Transverse colon (tissue), 4 donors: ENCODE measurements at regions not wholly inside any gene's neighbourhood (a gene's known extent, or its start where the extent isn't known, plus 50 kb on each side); places are given as distances from the start of the nearest gene placed in this dataset.

ENCODE experiments used
- EP300 ChIP-seq: sonication (generic); formaldehyde crosslinking; IDR thresholded peaks from one replicate; pipeline ENCODE4 v1.6.1; 2017; ENCODE audit warnings: antibody characterized with exemption, low read depth
- POLR2A ChIP-seq: fragments of 450-650 bp; IDR thresholded peaks from one replicate; pipeline ENCODE4 v1.6.1; 2016; ENCODE audit warnings: antibody characterized with exemption, mild to moderate bottlenecking, moderate library complexity
- POLR2AphosphoS5 ChIP-seq, 3 donors: sonication (generic); formaldehyde crosslinking; IDR thresholded peaks; one replicate each; pipeline ENCODE4 v1.6.1; 2016; ENCODE audit warnings: antibody characterized with exemption in 3 of 3
- TF ChIP-seq, protein P1 (sequence below), 5 experiments: fragments of 200-600 bp in 3 of 5; fragments of 450-650 bp in 2 of 5; sonication (generic) in 3 of 5; IDR thresholded peaks; 1 replicate in 2 of 5; 2 replicates in 3 of 5; pipeline ENCODE4 v1.5.1; 2016 to 2017; ENCODE audit warnings: antibody characterized with exemption in 5 of 5, inconsistent platforms in 3 of 5, mild to moderate bottlenecking in 2 of 5, moderate library complexity in 1 of 5

DNA sequence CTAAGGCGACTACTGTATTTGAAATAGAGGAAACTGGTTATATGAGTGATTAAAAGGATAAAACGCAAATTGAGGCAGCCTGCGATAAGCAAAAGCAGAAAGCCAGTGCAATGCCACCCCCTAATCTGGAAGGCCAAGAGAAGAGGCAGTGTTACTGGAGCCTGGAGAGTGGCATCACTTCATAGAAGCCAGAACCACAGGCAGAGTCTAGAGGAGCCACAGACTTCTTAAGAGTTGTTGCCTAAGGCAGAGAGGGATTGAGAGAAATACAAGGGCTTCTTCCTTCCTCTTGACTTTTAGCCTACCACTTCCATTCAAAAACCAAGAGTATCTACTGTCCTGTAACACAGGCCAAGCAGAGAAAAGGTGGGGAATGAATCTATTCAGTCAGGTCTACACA, 94.9 kb upstream of the SKAP2 start:
- TF ChIP-seq, protein P1, sequence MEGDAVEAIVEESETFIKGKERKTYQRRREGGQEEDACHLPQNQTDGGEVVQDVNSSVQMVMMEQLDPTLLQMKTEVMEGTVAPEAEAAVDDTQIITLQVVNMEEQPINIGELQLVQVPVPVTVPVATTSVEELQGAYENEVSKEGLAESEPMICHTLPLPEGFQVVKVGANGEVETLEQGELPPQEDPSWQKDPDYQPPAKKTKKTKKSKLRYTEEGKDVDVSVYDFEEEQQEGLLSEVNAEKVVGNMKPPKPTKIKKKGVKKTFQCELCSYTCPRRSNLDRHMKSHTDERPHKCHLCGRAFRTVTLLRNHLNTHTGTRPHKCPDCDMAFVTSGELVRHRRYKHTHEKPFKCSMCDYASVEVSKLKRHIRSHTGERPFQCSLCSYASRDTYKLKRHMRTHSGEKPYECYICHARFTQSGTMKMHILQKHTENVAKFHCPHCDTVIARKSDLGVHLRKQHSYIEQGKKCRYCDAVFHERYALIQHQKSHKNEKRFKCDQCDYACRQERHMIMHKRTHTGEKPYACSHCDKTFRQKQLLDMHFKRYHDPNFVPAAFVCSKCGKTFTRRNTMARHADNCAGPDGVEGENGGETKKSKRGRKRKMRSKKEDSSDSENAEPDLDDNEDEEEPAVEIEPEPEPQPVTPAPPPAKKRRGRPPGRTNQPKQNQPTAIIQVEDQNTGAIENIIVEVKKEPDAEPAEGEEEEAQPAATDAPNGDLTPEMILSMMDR (IDR thresholded peaks at IDR 0.05), result no peak
- TF ChIP-seq POLR2A (no peak), EP300 (no peak), POLR2AphosphoS5 (IDR thresholded peaks at IDR 0.05) (no peak)
